K562 (cell line): ENCODE measurements at regions not wholly inside any gene's neighbourhood (a gene's known extent, or its start where the extent isn't known, plus 50 kb on each side); places are given as distances from the start of the nearest gene placed in this dataset.

Source experiments
- ATAC-seq: fragments of 200-7000 bp; cut with Tn5 transposase; 3 replicates; pipeline ENCODE4 v1.9.1; 2020; ENCODE audit warnings: moderate library complexity
- BruUV-seq: library from RNA; stranded (reverse); fragments of 400-500 nt; replicated peaks from 2 replicates; lab custom pipeline; 2021; lab: Mats Ljungman, UMichigan
- CTCF ChIA-PET: fragments of 300-600 bp; formaldehyde crosslinking; extraction: SDS; loops from one replicate; lab custom pipeline; 2021; ENCODE audit warnings: low intra/inter-chr PET ratio; lab: Yijun Ruan, JAX
- POLR2A ChIA-PET: fragments of 300-600, 350-650 bp; sonication (Branson Sonifier 250); formaldehyde crosslinking; extraction: SDS; loops from one replicate; lab custom pipeline; 2021; ENCODE audit warnings: antibody characterized with exemption, inconsistent platforms; lab: Yijun Ruan, JAX
- DNase-seq, 4 experiments: peaks; one replicate each; pipeline versions ENCODE4 v3.0.0 to v3.0.0-alpha.2; 2011 to 2018; ENCODE audit warnings: low spot score in 3 of 4, mixed read lengths in 3 of 4; ENCODE audit errors: extremely low read depth in 1 of 4
- FAIRE-seq: peaks from 2 replicates; lab custom pipeline; 2011; peaks lifted over from hg19 to GRCh38; lab: Jason Lieb, UNC
- H2AFZ ChIP-seq: 2 replicates; pipeline ENCODE4 v1.6.0; 2011; ENCODE audit warnings: low read depth, low read length, control low read depth, inconsistent platforms
- H3K27ac ChIP-seq: fragments of 200-600 bp; 3 replicates; pipeline ENCODE4 v1.8.0; 2011; ENCODE audit warnings: low read depth, mild to moderate bottlenecking, control low read depth, inconsistent platforms, low read length, moderate library complexity, mixed read lengths; ENCODE audit errors: extremely low read depth
- H3K27me3 ChIP-seq, 2 experiments: fragments of 300-600 bp in 1 of 2; 2 replicates in 1 of 2; 3 replicates in 1 of 2; pipeline versions ENCODE4 v1.6.0 to v1.8.0; 2011; ENCODE audit warnings: inconsistent platforms in 2 of 2, low read length in 2 of 2, mild to moderate bottlenecking in 1 of 2, mixed read lengths in 1 of 2, moderate library complexity in 1 of 2; ENCODE audit not compliant: control insufficient read depth in 2 of 2, insufficient read depth in 2 of 2
- H3K36me3 ChIP-seq: fragments of 300-600 bp; 3 replicates; pipeline ENCODE4 v1.8.0; 2011; ENCODE audit warnings: mild to moderate bottlenecking, low read length, inconsistent platforms; ENCODE audit not compliant: control insufficient read depth, insufficient read depth
- H3K4me1 ChIP-seq, 2 experiments: fragments of 200-600 bp in 1 of 2; replicated peaks in 1 of 2; 2 replicates in 1 of 2; 3 replicates in 1 of 2; pipeline versions ENCODE4 v1.5.1 to v1.8.0; 2011; ENCODE audit warnings: inconsistent platforms in 2 of 2, low read length in 2 of 2, mild to moderate bottlenecking in 1 of 2, mixed read lengths in 1 of 2, moderate library complexity in 1 of 2; ENCODE audit not compliant: control insufficient read depth in 2 of 2, insufficient read depth in 2 of 2
- H3K4me2 ChIP-seq: 2 replicates; pipeline ENCODE4 v1.6.1; 2011; ENCODE audit warnings: low read length, control low read depth, inconsistent platforms, mixed read lengths; ENCODE audit not compliant: insufficient read depth
- H3K4me3 ChIP-seq: fragments of 200-600 bp; sonication (generic), shearing (Covaris generic); 2 replicates; pipeline ENCODE4 v1.5.1; 2016; ENCODE audit warnings: control low read depth, inconsistent platforms
- H3K79me2 ChIP-seq: fragments of 200-600 bp; 3 replicates; pipeline ENCODE4 v1.8.0; 2011; ENCODE audit warnings: low read length, inconsistent platforms; ENCODE audit not compliant: control insufficient read depth, insufficient read depth
- H3K9ac ChIP-seq, 2 experiments: 2 replicates each; pipeline versions ENCODE4 v1.6.0 to v1.6.1; 2011; ENCODE audit warnings: low read depth in 2 of 2, low read length in 2 of 2, control low read depth in 1 of 2, inconsistent platforms in 1 of 2, mild to moderate bottlenecking in 1 of 2, mixed read lengths in 1 of 2; ENCODE audit not compliant: insufficient read depth in 1 of 2
- H3K9me1 ChIP-seq: one replicate; pipeline ENCODE4 v1.6.0; 2011; ENCODE audit warnings: inconsistent platforms, mild to moderate bottlenecking, low read length, moderate library complexity; ENCODE audit not compliant: control insufficient read depth, insufficient read depth
- H3K9me3 ChIP-seq: replicated peaks from 2 replicates; pipeline ENCODE4 v1.5.1; 2011; ENCODE audit warnings: low read depth, low read length, inconsistent platforms; ENCODE audit not compliant: control insufficient read depth, insufficient read depth
- H4K20me1 ChIP-seq: replicated peaks from 2 replicates; pipeline ENCODE4 v1.6.1; 2011; ENCODE audit warnings: low read length, inconsistent platforms, mixed read lengths; ENCODE audit not compliant: control insufficient read depth, insufficient read depth
- KLF13 ChIP-seq: fragments of 450-650 bp; IDR thresholded peaks from 2 replicates; pipeline ENCODE4 v1.6.1; 2016; ENCODE audit warnings: missing genetic modification characterization, low read depth, mild to moderate bottlenecking, missing compliant biosample characterization, moderate library complexity, borderline replicate concordance
- NCOA2 ChIP-seq, 2 experiments: fragments of 450-650 bp; IDR thresholded peaks; 2 replicates each; pipeline ENCODE4 v1.6.1; 2018; ENCODE audit warnings: mild to moderate bottlenecking in 2 of 2, moderate library complexity in 1 of 2; ENCODE audit not compliant: partially characterized antibody in 2 of 2
- ZNF445 ChIP-seq: fragments of 250-450 bp; sonication (Bioruptor Pico); IDR thresholded peaks from 2 replicates; pipeline ENCODE4 v1.4.0; 2020; ENCODE audit warnings: low read depth, mild to moderate bottlenecking, moderate library complexity
- WGBS: fragments of 100-300 bp; shearing (Covaris generic); methylation state at CpG from one replicate; pipeline ENCODE4 v1.1.6; 2016; ENCODE audit warnings: low coverage, mixed read lengths; ENCODE audit not compliant: insufficient coverage; ENCODE audit errors: missing lambda C conversion rate; 5-methylcytosine and 5-hydroxymethylcytosine counted together
- in situ Hi-C: fragments of 300-500 bp; cut with MboI; formaldehyde crosslinking; loops from 4 replicates; pipeline ENCODE4 v1.15.0; 2018; ENCODE audit warnings: inconsistent platforms, mixed read lengths
- intact Hi-C: fragments of 100-400 bp; cut with micrococcal nuclease; formaldehyde crosslinking; loops from 2 replicates; pipeline ENCODE4 v1.14.2; 2022

DNA sequence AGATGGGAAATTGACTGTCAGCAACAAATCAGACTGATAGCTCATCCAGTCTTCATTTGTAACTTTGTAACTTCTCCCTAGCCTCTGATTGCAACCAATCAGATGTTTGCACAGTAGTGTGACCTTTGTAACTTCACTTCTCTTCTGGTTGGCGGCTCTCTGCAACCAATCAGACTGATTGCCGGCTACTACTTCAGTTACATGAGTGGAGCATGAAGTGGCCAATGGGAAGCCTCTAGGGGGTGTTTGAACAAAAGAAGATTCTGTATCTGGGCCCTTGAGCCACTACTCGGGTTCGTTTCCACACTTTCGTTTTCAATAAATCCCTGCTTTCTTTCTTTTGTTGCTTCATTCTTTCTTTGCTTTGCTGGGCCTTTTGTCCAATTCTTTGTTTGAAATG is 1285.8 kb downstream of the TECRL start:
- TF ChIP-seq NCOA2 (IDR thresholded peaks at IDR 0.05; ENCODE audit: partially characterized antibody in 2 of 2) (no peak), KLF13 (no peak)
- TF ChIP-seq, all 486 proteins: peak for 0
- FAIRE-seq: no peak
- H3K36me3 ChIP-seq: no peaks in the 10 kb centered on the region
- no peak for ATAC-seq
- no peaks in the 10 kb centered on the region for H4K20me1 ChIP-seq
- intact Hi-C loops: no loop called here
- H3K9me1 ChIP-seq: no peaks in the 10 kb centered on the region
- in situ Hi-C loops: no loop called here
- H3K27ac ChIP-seq: no peak overlapping the region
- no peak overlapping the region for H3K4me3 ChIP-seq
- no peaks in the 10 kb centered on the region for H3K27me3 ChIP-seq
- ChIA-PET POLR2A (no interaction called here), CTCF (no interaction called here)
- H3K4me2 ChIP-seq: no peak overlapping the region
- WGBS: 0% methylated on average over 5 of the region's 5 CpGs
- no peak overlapping the region for H3K9ac ChIP-seq
- H3K4me1 ChIP-seq: no peaks in the 10 kb centered on the region
- H3K9me3 ChIP-seq: no peaks in the 10 kb centered on the region
- no peak overlapping the region for H2AFZ ChIP-seq
- no TSS peak for BruUV-seq
- DNase-seq: no peak
- no peaks in the 10 kb centered on the region for H3K79me2 ChIP-seq

DNA sequence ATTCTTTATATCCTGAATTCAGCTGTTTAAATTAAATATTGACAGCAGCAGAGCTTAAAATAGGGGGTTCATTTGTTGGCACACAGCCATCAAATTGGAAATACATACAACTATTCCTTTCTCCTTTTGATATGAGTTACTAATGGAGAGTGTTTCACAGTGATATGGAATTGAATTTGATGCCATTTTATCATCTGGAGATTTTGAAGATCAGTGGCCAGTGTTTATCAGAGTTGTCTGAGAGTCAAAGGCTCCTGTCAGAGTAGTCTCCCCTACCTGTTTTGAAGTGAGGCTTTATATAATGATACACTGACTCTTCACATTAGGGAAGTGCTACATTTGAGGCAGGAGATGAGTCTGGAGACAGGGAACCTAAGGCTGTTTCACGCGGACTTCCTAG is 1286.3 kb downstream of the TECRL start:
- Histone ChIP-seq H3K27me3 (no peaks in the 10 kb centered on the region), H3K27ac (no peak overlapping the region), H3K9me1 (no peaks in the 10 kb centered on the region), H3K4me1 (no peaks in the 10 kb centered on the region), H3K36me3 (no peaks in the 10 kb centered on the region), H3K79me2 (no peaks in the 10 kb centered on the region), H3K9ac (no peak overlapping the region), H3K9me3 (no peaks in the 10 kb centered on the region), H4K20me1 (no peaks in the 10 kb centered on the region), H2AFZ (no peak overlapping the region), H3K4me2 (no peak overlapping the region), H3K4me3 (no peak overlapping the region)
- ChIA-PET CTCF (no interaction called here), POLR2A (no interaction called here)
- intact Hi-C loops: no loop called here
- ATAC-seq (no peak), FAIRE-seq (no peak), DNase-seq (no peak)
- WGBS: 0% methylated on average over 2 of the region's 2 CpGs
- in situ Hi-C loops: no loop called here
- BruUV-seq: no TSS peak
- no peak for TF ChIP-seq ZNF445 (CRISPR knock-in tag)
